K562 (cell line): ENCODE measurements at regions not wholly inside any gene's neighbourhood (a gene's known extent, or its start where the extent isn't known, plus 50 kb on each side); places are given as distances from the start of the nearest gene placed in this dataset.

ENCODE experiments used
- ATAC-seq: fragments of 200-7000 bp; cut with Tn5 transposase; 3 replicates; pipeline ENCODE4 v1.9.1; 2020; ENCODE audit warnings: moderate library complexity
- BruUV-seq: library from RNA; stranded (reverse); fragments of 400-500 nt; replicated peaks from 2 replicates; lab custom pipeline; 2021; lab: Mats Ljungman, UMichigan
- CTCF ChIA-PET: fragments of 300-600 bp; formaldehyde crosslinking; extraction: SDS; loops from one replicate; lab custom pipeline; 2021; ENCODE audit warnings: low intra/inter-chr PET ratio; lab: Yijun Ruan, JAX
- POLR2A ChIA-PET: fragments of 300-600, 350-650 bp; sonication (Branson Sonifier 250); formaldehyde crosslinking; extraction: SDS; loops from one replicate; lab custom pipeline; 2021; ENCODE audit warnings: antibody characterized with exemption, inconsistent platforms; lab: Yijun Ruan, JAX
- DNase-seq, 4 experiments: peaks; one replicate each; pipeline versions ENCODE4 v3.0.0 to v3.0.0-alpha.2; 2011 to 2018; ENCODE audit warnings: low spot score in 3 of 4, mixed read lengths in 3 of 4; ENCODE audit errors: extremely low read depth in 1 of 4
- FAIRE-seq: peaks from 2 replicates; lab custom pipeline; 2011; peaks lifted over from hg19 to GRCh38; lab: Jason Lieb, UNC
- H2AFZ ChIP-seq: 2 replicates; pipeline ENCODE4 v1.6.0; 2011; ENCODE audit warnings: low read depth, low read length, control low read depth, inconsistent platforms
- H3K27ac ChIP-seq: fragments of 200-600 bp; 3 replicates; pipeline ENCODE4 v1.8.0; 2011; ENCODE audit warnings: low read depth, mild to moderate bottlenecking, control low read depth, inconsistent platforms, low read length, moderate library complexity, mixed read lengths; ENCODE audit errors: extremely low read depth
- H3K27me3 ChIP-seq, 2 experiments: fragments of 300-600 bp in 1 of 2; 2 replicates in 1 of 2; 3 replicates in 1 of 2; pipeline versions ENCODE4 v1.6.0 to v1.8.0; 2011; ENCODE audit warnings: inconsistent platforms in 2 of 2, low read length in 2 of 2, mild to moderate bottlenecking in 1 of 2, mixed read lengths in 1 of 2, moderate library complexity in 1 of 2; ENCODE audit not compliant: control insufficient read depth in 2 of 2, insufficient read depth in 2 of 2
- H3K36me3 ChIP-seq: fragments of 300-600 bp; 3 replicates; pipeline ENCODE4 v1.8.0; 2011; ENCODE audit warnings: mild to moderate bottlenecking, low read length, inconsistent platforms; ENCODE audit not compliant: control insufficient read depth, insufficient read depth
- H3K4me1 ChIP-seq, 2 experiments: fragments of 200-600 bp in 1 of 2; replicated peaks in 1 of 2; 2 replicates in 1 of 2; 3 replicates in 1 of 2; pipeline versions ENCODE4 v1.5.1 to v1.8.0; 2011; ENCODE audit warnings: inconsistent platforms in 2 of 2, low read length in 2 of 2, mild to moderate bottlenecking in 1 of 2, mixed read lengths in 1 of 2, moderate library complexity in 1 of 2; ENCODE audit not compliant: control insufficient read depth in 2 of 2, insufficient read depth in 2 of 2
- H3K4me2 ChIP-seq: 2 replicates; pipeline ENCODE4 v1.6.1; 2011; ENCODE audit warnings: low read length, control low read depth, inconsistent platforms, mixed read lengths; ENCODE audit not compliant: insufficient read depth
- H3K4me3 ChIP-seq: fragments of 200-600 bp; sonication (generic), shearing (Covaris generic); 2 replicates; pipeline ENCODE4 v1.5.1; 2016; ENCODE audit warnings: control low read depth, inconsistent platforms
- H3K79me2 ChIP-seq: fragments of 200-600 bp; 3 replicates; pipeline ENCODE4 v1.8.0; 2011; ENCODE audit warnings: low read length, inconsistent platforms; ENCODE audit not compliant: control insufficient read depth, insufficient read depth
- H3K9ac ChIP-seq, 2 experiments: 2 replicates each; pipeline versions ENCODE4 v1.6.0 to v1.6.1; 2011; ENCODE audit warnings: low read depth in 2 of 2, low read length in 2 of 2, control low read depth in 1 of 2, inconsistent platforms in 1 of 2, mild to moderate bottlenecking in 1 of 2, mixed read lengths in 1 of 2; ENCODE audit not compliant: insufficient read depth in 1 of 2
- H3K9me1 ChIP-seq: one replicate; pipeline ENCODE4 v1.6.0; 2011; ENCODE audit warnings: inconsistent platforms, mild to moderate bottlenecking, low read length, moderate library complexity; ENCODE audit not compliant: control insufficient read depth, insufficient read depth
- H3K9me3 ChIP-seq: replicated peaks from 2 replicates; pipeline ENCODE4 v1.5.1; 2011; ENCODE audit warnings: low read depth, low read length, inconsistent platforms; ENCODE audit not compliant: control insufficient read depth, insufficient read depth
- H4K20me1 ChIP-seq: replicated peaks from 2 replicates; pipeline ENCODE4 v1.6.1; 2011; ENCODE audit warnings: low read length, inconsistent platforms, mixed read lengths; ENCODE audit not compliant: control insufficient read depth, insufficient read depth
- BRF1 ChIP-seq: IDR thresholded peaks from 3 replicates; pipeline ENCODE4 v1.6.1; 2011; ENCODE audit warnings: borderline replicate concordance, mild to moderate bottlenecking; ENCODE audit not compliant: insufficient read length; ENCODE audit errors: extremely low read depth
- CAMTA2 ChIP-seq: fragments of 250-450 bp; sonication (Bioruptor Pico); conservative IDR thresholded peaks from 2 replicates; pipeline ENCODE4 v1.5.1; 2022
- HNRNPK ChIP-seq: fragments of 200-400 bp; formaldehyde crosslinking; IDR thresholded peaks from one replicate; pipeline ENCODE4 v1.6.1; 2018; ENCODE audit warnings: mild to moderate bottlenecking, low read depth, low read length; ENCODE audit not compliant: poor library complexity, severe bottlenecking
- IRF2 ChIP-seq: sonication (generic); formaldehyde crosslinking; IDR thresholded peaks from 2 replicates; pipeline ENCODE4 v1.8.1; 2022; ENCODE audit warnings: mild to moderate bottlenecking, missing genetic modification reagents
- NCOA2 ChIP-seq, 2 experiments: fragments of 450-650 bp; IDR thresholded peaks; 2 replicates each; pipeline ENCODE4 v1.6.1; 2018; ENCODE audit warnings: mild to moderate bottlenecking in 2 of 2, moderate library complexity in 1 of 2; ENCODE audit not compliant: partially characterized antibody in 2 of 2
- NCOA6 ChIP-seq: fragments of 450-650 bp; IDR thresholded peaks from 2 replicates; pipeline ENCODE4 v1.6.1; 2017; ENCODE audit warnings: mild to moderate bottlenecking
- SAP30 ChIP-seq: fragments of 200-600 bp; sonication (generic); IDR thresholded peaks from 2 replicates; pipeline ENCODE4 v1.6.1; 2012; ENCODE audit warnings: borderline replicate concordance, low read depth, mild to moderate bottlenecking, moderate library complexity, low read length, control low read depth, inconsistent platforms; ENCODE audit not compliant: insufficient read depth, poor library complexity, severe bottlenecking
- SMC3 ChIP-seq: conservative IDR thresholded peaks from 2 replicates; pipeline ENCODE4 v1.6.1; 2011; ENCODE audit warnings: low read depth, low read length, improper control_type of control experiment; ENCODE audit not compliant: insufficient read depth
- SRSF9 ChIP-seq: fragments of 200-400 bp; formaldehyde crosslinking; IDR thresholded peaks from 2 replicates; pipeline ENCODE4 v1.6.1; 2017; ENCODE audit warnings: low read depth, low read length, borderline replicate concordance
- ZNF174 ChIP-seq: fragments of 250-450 bp; sonication (Bioruptor Pico); IDR thresholded peaks from 2 replicates; pipeline ENCODE4 v1.4.0; 2020; ENCODE audit warnings: mild to moderate bottlenecking
- ZNF217 ChIP-seq: sonication (generic); formaldehyde crosslinking; IDR thresholded peaks from 2 replicates; pipeline ENCODE4 v1.8.0; 2022; ENCODE audit warnings: mild to moderate bottlenecking, missing genetic modification reagents
- ZNF311 ChIP-seq: fragments of 250-450 bp; sonication (Bioruptor Pico); IDR thresholded peaks from 2 replicates; pipeline ENCODE4 v1.4.0; 2020; ENCODE audit warnings: mild to moderate bottlenecking, moderate library complexity
- ZNF408 ChIP-seq: fragments of 250-450 bp; sonication (Bioruptor Pico); IDR thresholded peaks from 2 replicates; pipeline ENCODE4 v1.4.0; 2020; ENCODE audit warnings: low read depth, mild to moderate bottlenecking, moderate library complexity
- WGBS: fragments of 100-300 bp; shearing (Covaris generic); methylation state at CpG from one replicate; pipeline ENCODE4 v1.1.6; 2016; ENCODE audit warnings: low coverage, mixed read lengths; ENCODE audit not compliant: insufficient coverage; ENCODE audit errors: missing lambda C conversion rate; 5-methylcytosine and 5-hydroxymethylcytosine counted together
- in situ Hi-C: fragments of 300-500 bp; cut with MboI; formaldehyde crosslinking; loops from 4 replicates; pipeline ENCODE4 v1.15.0; 2018; ENCODE audit warnings: inconsistent platforms, mixed read lengths
- intact Hi-C: fragments of 100-400 bp; cut with micrococcal nuclease; formaldehyde crosslinking; loops from 2 replicates; pipeline ENCODE4 v1.14.2; 2022
- TF ChIP-seq, protein P1 (sequence below): sonication (generic); formaldehyde crosslinking; IDR thresholded peaks from 2 replicates; pipeline ENCODE4 v1.8.0; 2023; ENCODE audit warnings: mild to moderate bottlenecking, missing genetic modification reagents
- TF ChIP-seq, protein P2 (sequence below), 2 experiments: fragments of 150-350 bp in 1 of 2; IDR thresholded peaks; 2 replicates each; pipeline ENCODE4 v1.6.1; 2012 to 2016; ENCODE audit warnings: low read depth in 2 of 2, low read length in 2 of 2, mild to moderate bottlenecking in 1 of 2, moderate library complexity in 1 of 2

DNA sequence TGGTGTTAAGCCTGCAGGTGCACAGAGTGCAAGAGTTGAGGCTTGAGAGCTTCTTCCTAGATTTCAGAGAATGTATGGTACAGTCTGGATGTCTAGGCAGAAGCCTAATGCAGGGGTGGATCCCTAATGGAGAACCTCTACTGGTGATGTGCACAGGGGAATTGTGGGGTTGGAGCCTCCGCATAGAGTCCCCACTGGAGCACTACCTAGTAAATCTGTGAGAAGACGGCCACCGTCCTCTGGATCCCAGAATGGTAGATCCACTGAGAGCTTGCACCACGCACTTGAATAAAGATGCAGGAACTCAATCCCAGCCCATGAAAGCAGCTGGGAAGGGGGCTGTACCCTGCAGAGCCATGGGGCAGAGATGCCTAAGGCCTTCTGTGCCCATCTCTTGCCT is 699.4 kb upstream of the FAM174A start (continued):
- TF ChIP-seq SRSF9 (no peak), NCOA2 (IDR thresholded peaks at IDR 0.05; ENCODE audit: partially characterized antibody in 2 of 2) (no peak), CAMTA2 (CRISPR knock-in tag) (no peak), SMC3 (no peak)
- TF ChIP-seq, all 486 proteins: peak for 0

DNA sequence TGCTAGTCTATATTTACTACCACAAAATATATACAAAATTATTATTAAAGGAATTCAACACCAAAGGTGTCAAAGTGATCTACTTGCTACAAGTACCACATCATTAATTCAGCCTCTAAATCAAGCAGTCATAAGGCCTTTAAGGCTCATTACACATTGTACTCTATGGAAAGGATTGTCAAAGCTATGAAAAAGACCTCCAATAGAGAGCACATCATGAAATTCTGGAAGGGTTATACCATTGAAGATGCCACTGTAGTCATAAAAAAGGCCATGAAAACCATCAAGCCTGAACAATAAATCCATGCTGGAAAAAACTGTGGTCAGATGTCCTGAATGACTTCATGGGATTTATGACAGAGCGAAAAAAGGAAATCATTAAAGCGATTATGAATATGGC is 708.0 kb upstream of the FAM174A start:
- Histone ChIP-seq H3K9me1 (no peaks in the 10 kb centered on the region), H3K79me2 (no peaks in the 10 kb centered on the region), H3K9me3 (no peaks in the 10 kb centered on the region), H3K27me3 (no peaks in the 10 kb centered on the region), H3K4me3 (no peak overlapping the region), H3K4me1 (no peaks in the 10 kb centered on the region), H3K4me2 (no peak overlapping the region), H3K36me3 (no peaks in the 10 kb centered on the region), H3K27ac (no peak overlapping the region), H4K20me1 (no peaks in the 10 kb centered on the region), H3K9ac (no peak overlapping the region), H2AFZ (no peak overlapping the region)
- intact Hi-C loops (no loop called here), in situ Hi-C loops (no loop called here)
- ChIA-PET POLR2A (no interaction called here), CTCF (no interaction called here)
- ATAC-seq: no peak
- no peak for FAIRE-seq
- DNase-seq: no peak
- BruUV-seq: no TSS peak
- 0% methylated on average over 2 of the region's 2 CpGs for WGBS
- no peak for TF ChIP-seq ZNF311 (CRISPR knock-in tag)
- no peak for TF ChIP-seq HNRNPK
- no peak for TF ChIP-seq ZNF174 (CRISPR knock-in tag)
- TF ChIP-seq SAP30: no peak
- no peak for TF ChIP-seq BRF1
- TF ChIP-seq IRF2 (CRISPR knock-in tag): no peak
- no peak for TF ChIP-seq ZNF217 (CRISPR knock-in tag)
- TF ChIP-seq, protein P1, sequence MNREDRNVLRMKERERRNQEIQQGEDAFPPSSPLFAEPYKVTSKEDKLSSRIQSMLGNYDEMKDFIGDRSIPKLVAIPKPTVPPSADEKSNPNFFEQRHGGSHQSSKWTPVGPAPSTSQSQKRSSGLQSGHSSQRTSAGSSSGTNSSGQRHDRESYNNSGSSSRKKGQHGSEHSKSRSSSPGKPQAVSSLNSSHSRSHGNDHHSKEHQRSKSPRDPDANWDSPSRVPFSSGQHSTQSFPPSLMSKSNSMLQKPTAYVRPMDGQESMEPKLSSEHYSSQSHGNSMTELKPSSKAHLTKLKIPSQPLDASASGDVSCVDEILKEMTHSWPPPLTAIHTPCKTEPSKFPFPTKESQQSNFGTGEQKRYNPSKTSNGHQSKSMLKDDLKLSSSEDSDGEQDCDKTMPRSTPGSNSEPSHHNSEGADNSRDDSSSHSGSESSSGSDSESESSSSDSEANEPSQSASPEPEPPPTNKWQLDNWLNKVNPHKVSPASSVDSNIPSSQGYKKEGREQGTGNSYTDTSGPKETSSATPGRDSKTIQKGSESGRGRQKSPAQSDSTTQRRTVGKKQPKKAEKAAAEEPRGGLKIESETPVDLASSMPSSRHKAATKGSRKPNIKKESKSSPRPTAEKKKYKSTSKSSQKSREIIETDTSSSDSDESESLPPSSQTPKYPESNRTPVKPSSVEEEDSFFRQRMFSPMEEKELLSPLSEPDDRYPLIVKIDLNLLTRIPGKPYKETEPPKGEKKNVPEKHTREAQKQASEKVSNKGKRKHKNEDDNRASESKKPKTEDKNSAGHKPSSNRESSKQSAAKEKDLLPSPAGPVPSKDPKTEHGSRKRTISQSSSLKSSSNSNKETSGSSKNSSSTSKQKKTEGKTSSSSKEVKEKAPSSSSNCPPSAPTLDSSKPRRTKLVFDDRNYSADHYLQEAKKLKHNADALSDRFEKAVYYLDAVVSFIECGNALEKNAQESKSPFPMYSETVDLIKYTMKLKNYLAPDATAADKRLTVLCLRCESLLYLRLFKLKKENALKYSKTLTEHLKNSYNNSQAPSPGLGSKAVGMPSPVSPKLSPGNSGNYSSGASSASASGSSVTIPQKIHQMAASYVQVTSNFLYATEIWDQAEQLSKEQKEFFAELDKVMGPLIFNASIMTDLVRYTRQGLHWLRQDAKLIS (CRISPR knock-in tag): no peak
- TF ChIP-seq ZNF408: no peak
- TF ChIP-seq, protein P2, sequence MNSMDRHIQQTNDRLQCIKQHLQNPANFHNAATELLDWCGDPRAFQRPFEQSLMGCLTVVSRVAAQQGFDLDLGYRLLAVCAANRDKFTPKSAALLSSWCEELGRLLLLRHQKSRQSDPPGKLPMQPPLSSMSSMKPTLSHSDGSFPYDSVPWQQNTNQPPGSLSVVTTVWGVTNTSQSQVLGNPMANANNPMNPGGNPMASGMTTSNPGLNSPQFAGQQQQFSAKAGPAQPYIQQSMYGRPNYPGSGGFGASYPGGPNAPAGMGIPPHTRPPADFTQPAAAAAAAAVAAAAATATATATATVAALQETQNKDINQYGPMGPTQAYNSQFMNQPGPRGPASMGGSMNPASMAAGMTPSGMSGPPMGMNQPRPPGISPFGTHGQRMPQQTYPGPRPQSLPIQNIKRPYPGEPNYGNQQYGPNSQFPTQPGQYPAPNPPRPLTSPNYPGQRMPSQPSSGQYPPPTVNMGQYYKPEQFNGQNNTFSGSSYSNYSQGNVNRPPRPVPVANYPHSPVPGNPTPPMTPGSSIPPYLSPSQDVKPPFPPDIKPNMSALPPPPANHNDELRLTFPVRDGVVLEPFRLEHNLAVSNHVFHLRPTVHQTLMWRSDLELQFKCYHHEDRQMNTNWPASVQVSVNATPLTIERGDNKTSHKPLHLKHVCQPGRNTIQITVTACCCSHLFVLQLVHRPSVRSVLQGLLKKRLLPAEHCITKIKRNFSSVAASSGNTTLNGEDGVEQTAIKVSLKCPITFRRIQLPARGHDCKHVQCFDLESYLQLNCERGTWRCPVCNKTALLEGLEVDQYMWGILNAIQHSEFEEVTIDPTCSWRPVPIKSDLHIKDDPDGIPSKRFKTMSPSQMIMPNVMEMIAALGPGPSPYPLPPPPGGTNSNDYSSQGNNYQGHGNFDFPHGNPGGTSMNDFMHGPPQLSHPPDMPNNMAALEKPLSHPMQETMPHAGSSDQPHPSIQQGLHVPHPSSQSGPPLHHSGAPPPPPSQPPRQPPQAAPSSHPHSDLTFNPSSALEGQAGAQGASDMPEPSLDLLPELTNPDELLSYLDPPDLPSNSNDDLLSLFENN (IDR thresholded peaks at IDR 0.05; ENCODE audit: low read depth in 2 of 2, low read length in 2 of 2): no peak
- TF ChIP-seq NCOA6: no peak
